RWPE2 (cell line): ENCODE measurements at regions not wholly inside any gene's neighbourhood (a gene's known extent, or its start where the extent isn't known, plus 50 kb on each side); places are given as distances from the start of the nearest gene placed in this dataset.

Experiments used
- ATAC-seq: fragments of 200-7000 bp; cut with Tn5 transposase; 3 replicates; pipeline ENCODE4 v1.9.1; 2021; ENCODE audit warnings: low read depth
- DNase-seq: peaks from one replicate; pipeline ENCODE4 v3.0.0-alpha.2; 2020; ENCODE audit warnings: low spot score
- H3K27ac ChIP-seq: fragments of 450-650 bp; 2 replicates; pipeline ENCODE4 v1.5.1; 2017; ENCODE audit warnings: mild to moderate bottlenecking; ENCODE audit not compliant: poor library complexity, severe bottlenecking
- H3K27me3 ChIP-seq: fragments of 250-450 bp; sonication (Bioruptor Pico); 2 replicates; pipeline ENCODE4 v1.5.1; 2021; ENCODE audit warnings: mild to moderate bottlenecking, moderate library complexity; ENCODE audit not compliant: insufficient read depth, poor library complexity, severe bottlenecking
- H3K36me3 ChIP-seq: fragments of 250-450 bp; sonication (Bioruptor Pico); 2 replicates; pipeline ENCODE4 v1.5.1; 2020; ENCODE audit warnings: low read depth, mild to moderate bottlenecking, moderate library complexity
- H3K4me1 ChIP-seq: fragments of 250-450 bp; sonication (Bioruptor Pico); 2 replicates; pipeline ENCODE4 v1.5.1; 2021; ENCODE audit warnings: mild to moderate bottlenecking, moderate library complexity; ENCODE audit not compliant: insufficient read depth, poor library complexity, severe bottlenecking
- H3K4me3 ChIP-seq: fragments of 250-450 bp; sonication (Bioruptor Pico); 2 replicates; pipeline ENCODE4 v1.5.1; 2021; ENCODE audit warnings: mild to moderate bottlenecking, moderate library complexity; ENCODE audit not compliant: severe bottlenecking
- H3K9me3 ChIP-seq: fragments of 250-450 bp; sonication (Bioruptor Pico); 2 replicates; pipeline ENCODE4 v1.5.1; 2021; ENCODE audit warnings: mild to moderate bottlenecking, moderate library complexity; ENCODE audit not compliant: severe bottlenecking
- CTCF ChIP-seq: fragments of 450-650 bp; IDR thresholded peaks from one replicate; pipeline ENCODE4 v1.5.1; 2017; ENCODE audit warnings: mild to moderate bottlenecking, moderate library complexity; ENCODE audit not compliant: poor library complexity, severe bottlenecking

DNA sequence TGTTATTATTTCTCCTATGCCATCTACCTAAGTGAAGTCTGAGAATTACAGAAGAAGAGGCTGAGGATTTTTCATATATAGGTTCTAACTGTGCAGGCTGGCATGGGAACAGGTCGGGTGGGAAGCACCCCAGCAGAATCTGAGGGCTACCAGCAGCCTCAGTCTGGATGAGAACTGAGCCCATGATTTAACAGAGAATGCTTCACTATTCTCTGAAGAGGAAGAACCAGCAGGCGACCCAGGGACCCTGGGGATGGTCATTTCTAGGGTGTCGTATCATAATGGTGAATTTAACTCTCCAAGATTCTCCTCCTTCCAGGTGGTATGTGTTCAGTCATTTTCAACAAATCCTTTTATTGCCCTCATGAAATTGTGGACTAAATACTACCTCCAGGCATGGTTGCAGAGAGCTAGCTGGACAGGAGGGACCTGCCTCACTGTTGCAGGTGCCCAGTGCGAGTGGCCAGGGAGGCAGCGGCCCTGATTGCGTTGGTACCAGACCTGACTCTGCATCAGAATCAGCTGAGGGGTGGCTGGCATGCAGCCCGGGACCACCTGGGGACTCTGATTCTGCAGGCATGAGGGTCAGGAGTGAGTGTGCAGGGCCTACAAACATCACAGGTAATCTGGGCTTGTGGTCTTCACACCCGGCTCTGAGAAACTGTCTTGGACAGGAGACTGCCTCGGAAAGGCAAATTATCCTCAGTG, 272.2 kb downstream of the TSN start:
- no peak for ATAC-seq
- Histone ChIP-seq H3K4me1 (peaks cover 10% of the 10 kb centered on the region), H3K27ac (peak overlapping the region; percentile 46), H3K9me3 (no peaks in the 10 kb centered on the region), H3K4me3 (no peak overlapping the region), H3K36me3 (no peaks in the 10 kb centered on the region), H3K27me3 (no peaks in the 10 kb centered on the region)
- TF ChIP-seq CTCF, result no peak
- DNase-seq, result no peak

DNA sequence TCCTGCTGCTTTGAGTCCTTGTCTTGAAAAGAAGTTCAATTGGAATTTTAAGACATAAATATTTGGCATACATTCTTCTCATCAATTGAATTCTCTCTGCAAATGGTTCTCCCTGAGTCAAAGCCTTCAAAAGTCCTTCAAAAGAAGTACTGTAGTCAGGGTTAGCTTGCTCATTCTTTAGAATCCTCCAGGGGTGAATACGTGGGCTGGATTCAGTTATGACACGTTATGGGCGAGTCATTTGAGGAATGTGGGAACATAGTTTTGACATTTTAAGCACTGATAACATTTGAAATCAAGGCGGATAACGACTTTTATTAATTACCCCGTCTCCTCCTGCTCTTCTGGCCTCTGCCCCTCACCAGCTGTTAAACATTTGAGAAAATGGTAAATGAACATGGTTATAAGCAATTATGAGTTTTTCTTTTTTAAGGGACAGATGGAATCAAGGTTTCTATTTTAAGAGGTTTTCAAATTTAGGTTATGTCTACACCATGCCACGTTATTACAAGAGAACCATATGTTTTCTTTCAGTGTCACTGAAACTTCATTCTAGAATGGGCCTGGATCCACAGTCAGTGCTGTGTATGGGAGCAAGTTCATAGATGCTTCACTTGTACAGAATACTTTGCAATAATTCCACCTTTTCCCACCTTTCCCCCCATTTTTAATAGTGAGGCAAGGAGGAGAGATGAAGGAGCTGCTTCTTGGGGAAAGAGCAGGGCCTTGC, 273.1 kb downstream of the TSN start:
- peaks cover 5% of the 10 kb centered on the region for H3K27me3 ChIP-seq
- DNase-seq, result no peak

GRCh38 chr2:122029456-122029855, 274.0 kb downstream of the TSN start:
- TF ChIP-seq CTCF, result no peak
- Histone ChIP-seq H3K36me3 (no peaks in the 10 kb centered on the region), H3K4me3 (no peak overlapping the region), H3K27me3 (peaks cover 12% of the 10 kb centered on the region), H3K27ac (no peak overlapping the region), H3K4me1 (peaks cover 10% of the 10 kb centered on the region), H3K9me3 (no peaks in the 10 kb centered on the region)
- ATAC-seq (no peak), DNase-seq (no peak)

More for the DNA sequence above, 273.1 kb downstream of the TSN start:
- Histone ChIP-seq H3K4me1 (peaks cover 10% of the 10 kb centered on the region), H3K9me3 (no peaks in the 10 kb centered on the region), H3K4me3 (no peak overlapping the region), H3K36me3 (no peaks in the 10 kb centered on the region), H3K27ac (peak overlapping the region; percentile 46)
- no peak for TF ChIP-seq CTCF
- peak; percentile 87 for ATAC-seq

- peaks cover 10% of the 10 kb centered on the region for H3K4me1 ChIP-seq
- no peak overlapping the region for H3K4me3 ChIP-seq
- no peak overlapping the region for H3K27ac ChIP-seq
- no peak for DNase-seq
- no peak for ATAC-seq
- no peaks in the 10 kb centered on the region for H3K9me3 ChIP-seq
- TF ChIP-seq CTCF, result no peak
- H3K36me3 ChIP-seq, result no peaks in the 10 kb centered on the region
- peaks cover 14% of the 10 kb centered on the region for H3K27me3 ChIP-seq
These were observed 274.5 kb downstream of the TSN start for GRCh38 chr2:122029945-122030344.
